ENCODE measurements at regions not wholly inside any gene's neighbourhood (a gene's known extent, or its start where the extent isn't known, plus 50 kb on each side); places are given as distances from the start of the nearest gene placed in this dataset.
"Not testable (repeated sequence)": the region's sequence is repeated elsewhere in the genome, so short reads cannot be mapped to it uniquely, and the experiment has no call there.

DNA sequence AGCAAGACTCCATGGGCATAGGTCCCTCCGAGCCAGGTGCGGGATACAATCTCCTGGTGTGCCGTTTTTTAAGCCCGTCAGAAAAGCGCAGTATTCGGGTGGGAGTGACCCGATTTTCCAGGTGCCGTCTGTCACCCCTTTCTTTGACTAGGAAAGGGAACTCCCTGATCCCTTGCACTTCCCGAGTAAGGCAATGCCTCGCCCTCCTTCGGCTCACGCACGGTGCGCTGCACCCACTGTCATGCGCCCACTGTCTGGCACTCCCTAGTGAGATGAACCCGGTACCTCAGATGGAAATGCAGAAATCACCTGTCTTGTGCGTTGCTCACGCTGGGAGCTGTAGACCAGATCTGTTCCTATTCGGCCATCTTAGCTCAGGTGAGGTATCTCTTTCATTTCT, 344.1 kb upstream of the ZNF32 start:
- DNase-seq = not testable (repeated sequence)

DNA sequence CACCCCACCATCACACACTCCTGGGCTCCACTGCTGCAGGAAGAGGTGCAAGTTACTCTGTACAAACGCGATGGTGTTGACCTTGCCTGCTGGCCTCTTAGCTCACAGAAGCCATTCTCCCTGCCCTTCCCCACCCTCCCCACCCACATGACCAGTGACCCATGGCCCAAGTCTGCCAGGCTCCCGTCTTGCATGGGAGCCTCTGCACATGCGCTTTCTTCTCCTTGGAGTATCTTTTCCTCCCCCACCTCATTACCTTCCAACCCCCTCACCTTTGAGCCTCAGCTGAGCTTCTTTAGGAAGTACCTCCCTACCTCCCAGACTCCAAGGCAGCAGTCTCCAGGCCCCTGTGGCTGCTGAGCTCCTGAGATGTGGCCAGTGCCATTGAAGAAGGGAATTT, 337.7 kb upstream of the ZNF32 start:
- no peak for DNase-seq

DNA sequence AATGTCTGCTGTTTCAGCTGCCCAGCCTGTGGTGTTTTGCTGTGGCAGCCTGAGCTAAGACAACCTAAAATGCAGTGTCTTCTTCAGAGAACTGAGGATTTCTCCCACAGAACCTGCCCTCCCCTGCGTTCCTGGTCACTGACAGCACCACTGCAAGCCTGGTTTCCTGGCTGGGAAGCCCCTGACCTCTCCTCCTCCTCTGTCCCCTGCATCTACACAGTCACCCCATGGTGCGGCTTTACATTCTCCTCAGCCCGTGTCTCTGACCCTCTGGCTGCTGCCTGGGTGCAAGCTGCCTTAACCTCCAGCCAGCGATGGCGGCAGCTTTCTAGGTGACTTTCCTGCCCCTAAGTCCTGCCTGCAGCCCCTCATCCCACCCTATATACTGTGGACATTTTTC, 337.3 kb upstream of the ZNF32 start:
- no peak for DNase-seq

- DNase-seq = no peak
Observed at GRCh38 chr10:43983856-43984271, 335.2 kb upstream of the ZNF32 start.

DNA sequence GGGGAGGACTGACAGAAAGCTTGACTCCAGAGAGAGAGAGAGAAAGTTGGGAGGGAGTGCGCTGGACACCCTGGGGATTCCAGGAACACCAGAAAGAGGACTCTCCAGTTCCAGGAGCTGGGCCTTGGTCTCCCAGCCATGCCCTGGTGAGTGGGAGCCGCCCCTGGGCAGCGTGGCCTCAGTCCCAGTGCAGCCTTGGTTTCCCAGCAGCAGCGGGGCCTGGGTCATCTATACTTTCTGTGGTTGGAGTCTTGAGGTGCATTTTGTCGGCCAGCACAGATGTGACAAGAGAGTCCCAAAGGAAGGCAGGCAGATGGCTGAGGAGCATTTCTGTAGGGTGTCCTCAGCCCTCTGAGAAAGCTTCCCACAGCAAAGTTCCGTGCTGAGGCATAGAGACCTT, 334.7 kb upstream of the ZNF32 start:
- DNase-seq = no peak

DNA sequence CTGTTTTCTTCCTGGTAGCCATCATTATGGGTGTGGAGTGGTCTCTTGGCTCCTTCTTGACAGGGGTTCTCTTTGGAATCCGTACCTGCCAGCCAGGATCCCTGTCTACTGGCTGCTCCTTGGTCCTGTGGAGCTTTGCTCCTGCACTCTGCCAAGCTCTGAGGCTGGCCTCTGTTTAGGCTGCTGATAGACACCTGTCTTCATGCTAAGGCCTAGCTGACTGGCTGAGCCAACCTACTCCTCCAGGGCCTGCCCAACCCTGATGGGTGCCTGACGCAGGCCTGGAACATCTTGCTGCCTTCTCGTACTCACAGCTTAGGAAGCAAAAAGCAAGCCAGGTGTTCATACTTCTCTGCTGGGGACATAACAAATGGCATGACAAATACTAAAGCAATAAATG, 333.6 kb upstream of the ZNF32 start:
- DNase-seq = no peak

GRCh38 chr10:43981696-43982095, 333.0 kb upstream of the ZNF32 start:
- DNase-seq = no peak

- no peak for DNase-seq
Observed at GRCh38 chr10:43981232-43981631, 332.6 kb upstream of the ZNF32 start.

DNA sequence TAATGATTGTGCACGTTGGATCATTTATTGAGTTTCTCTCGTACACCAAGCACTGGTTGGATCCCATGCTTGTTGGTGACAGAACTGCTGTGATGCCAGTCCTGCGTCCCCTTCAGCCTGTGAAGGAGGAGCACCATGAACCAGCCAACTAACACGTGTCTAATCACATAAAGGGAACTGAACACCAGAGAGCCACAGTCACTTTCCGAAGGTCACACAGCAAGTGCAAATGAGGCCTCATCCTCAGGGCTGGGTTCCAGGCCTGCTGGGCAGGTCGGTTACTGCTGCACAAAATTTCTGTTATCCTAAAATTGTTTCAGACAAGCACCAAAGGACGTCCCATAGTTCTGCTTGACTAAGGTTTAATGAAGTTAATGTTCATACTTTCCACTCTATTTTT, 332.0 kb upstream of the ZNF32 start:
- DNase-seq = no peak

GRCh38 chr10:43980313-43980712, 331.6 kb upstream of the ZNF32 start:
- no peak for DNase-seq

DNA sequence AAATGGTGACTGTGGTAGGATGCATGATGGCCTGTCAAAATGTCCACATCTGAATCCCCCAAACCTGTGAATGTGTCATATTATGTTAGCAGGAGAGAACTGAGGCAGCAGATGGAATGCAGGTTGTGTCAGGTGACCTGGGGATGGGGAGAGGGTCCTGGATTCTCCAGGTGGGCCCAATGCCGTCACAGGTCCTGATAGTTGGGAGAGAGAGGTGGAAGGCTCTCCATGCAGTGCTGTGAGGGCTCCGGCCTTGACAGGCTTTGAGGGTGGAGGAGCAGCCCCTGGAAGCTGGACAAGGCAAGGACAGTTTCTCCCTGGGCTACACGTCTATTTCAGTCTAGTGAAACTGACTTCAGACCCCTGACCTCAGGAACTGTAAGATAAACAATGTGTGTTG, 330.9 kb upstream of the ZNF32 start:
- no peak for DNase-seq

DNA sequence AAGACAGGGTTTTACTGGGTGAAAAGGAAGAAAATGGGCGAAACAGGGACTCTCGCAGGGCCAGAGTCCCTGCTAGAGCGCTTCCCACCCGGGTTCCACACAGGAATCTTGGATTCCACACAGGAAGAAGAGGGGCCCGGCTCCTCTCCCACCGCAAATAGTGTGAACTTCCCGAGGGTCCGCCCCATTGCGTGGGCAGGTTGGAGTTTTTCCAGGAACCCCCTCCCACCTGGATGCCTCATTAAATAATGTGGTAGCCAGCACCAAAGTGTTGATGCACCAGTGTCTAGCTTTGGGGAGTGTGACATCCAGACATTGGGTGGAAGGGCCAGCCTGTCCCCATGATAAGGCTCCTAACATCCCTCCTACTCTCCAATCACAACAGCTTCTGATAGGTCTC, 330.3 kb upstream of the ZNF32 start:
- no peak for DNase-seq

DNA sequence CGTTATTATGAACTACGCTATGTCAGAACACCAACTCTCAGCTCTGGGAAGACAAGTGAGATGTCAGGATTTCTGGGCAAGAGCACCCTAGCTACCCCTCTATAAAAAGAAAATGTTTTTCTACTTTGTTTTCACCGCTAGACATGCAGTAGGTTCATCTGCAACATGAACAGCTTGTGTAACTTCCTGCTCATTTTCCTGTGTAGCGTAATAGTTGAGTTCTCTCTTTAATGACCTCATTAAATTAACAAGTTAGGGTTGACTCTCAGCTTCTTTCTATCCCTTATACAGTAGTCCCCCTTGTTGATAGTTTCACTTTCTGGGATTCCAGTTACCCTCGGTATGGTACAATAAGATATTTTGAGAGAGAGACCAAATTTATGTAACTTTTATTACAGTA, 329.4 kb upstream of the ZNF32 start:
- no peak for DNase-seq

DNA sequence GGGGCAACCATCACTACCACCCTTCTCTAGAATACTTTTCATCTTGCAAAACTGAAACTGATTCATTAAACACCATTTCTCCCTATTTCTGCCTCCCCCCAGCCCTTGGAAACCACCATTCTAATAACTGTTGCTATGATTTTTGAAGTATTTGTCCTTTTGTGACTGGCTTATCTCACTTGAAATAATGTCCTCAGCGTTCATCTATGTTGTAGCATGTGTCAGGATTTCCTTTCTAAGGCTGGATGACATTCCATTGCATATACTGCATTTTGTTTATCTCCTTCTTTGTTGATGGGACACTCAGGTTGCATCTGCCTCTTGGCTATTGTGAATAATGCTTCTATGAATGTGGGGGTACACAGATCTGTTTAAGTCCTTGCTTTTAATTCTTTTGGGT, 327.6 kb upstream of the ZNF32 start:
- DNase-seq = no peak

DNA sequence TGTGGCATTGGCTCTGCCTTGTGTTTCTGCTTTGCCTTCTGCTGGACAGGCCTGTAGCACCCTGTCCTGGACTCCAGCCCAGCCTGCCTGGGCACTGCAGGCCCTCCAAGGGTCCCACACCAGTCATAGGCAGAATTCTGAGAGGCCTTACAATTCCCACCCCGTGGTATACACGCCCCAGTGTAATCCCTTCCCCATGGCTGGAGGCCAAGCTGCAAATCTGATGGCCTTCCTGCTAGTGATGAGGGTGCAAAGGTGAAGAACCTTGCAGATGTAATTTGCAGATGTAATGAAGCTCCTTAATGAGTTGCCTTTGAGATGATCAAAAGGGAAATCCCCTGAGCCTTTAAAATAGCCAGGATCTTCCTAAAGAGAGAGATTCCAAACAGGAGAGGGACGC, 325.1 kb upstream of the ZNF32 start:
- no peak for DNase-seq

DNA sequence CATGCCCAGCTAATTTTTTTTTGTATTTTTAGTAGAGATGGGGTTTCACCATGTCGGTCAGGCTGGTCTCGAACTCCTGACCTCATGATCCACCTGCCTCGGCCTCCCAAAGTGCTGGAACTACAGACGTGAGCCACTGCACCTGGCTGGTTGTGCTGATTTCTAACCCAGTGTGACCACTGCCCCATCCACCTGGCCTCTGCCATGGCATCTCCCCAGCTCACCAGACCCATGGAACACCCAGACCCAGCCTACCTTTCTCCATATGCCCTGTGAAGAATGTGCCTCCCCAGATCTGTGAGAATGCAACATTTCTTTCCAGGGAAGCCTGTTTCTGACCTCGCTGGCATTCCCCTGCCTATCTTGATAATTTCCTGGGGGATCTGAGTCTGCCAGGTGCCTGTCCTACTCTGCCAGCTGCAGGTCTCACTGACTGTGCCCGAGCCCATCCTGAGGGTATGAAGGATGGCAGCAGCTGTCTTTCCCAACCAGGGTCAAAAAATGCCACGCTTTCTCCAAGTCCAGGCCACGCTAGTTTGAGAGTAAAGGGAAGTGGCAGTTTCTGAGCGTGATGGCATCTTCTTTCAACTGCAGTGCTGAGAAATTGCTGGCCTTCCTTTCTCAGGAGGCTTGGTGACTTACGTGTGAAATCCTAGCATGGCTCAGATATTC, 324.4 kb upstream of the ZNF32 start:
- no peak for DNase-seq

DNA sequence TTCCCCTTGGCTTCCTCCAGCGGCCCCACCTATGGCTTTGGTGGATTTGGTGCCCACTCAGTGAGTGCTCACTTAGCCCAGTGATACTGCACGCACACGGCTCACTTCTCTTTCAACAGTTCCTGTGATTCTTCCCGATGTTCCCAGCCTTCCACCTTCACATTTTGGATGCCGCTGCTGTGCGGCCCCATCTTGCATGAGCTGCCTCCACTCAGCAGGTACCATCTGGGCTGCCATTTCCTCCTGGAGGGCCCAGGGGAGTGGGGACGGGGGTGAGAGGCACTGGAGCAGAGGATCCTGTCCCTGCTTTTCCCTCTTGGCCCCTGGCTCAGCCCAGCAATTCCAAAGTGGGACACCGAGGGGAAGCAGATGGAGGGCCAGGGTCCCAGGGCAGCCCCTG, 323.3 kb upstream of the ZNF32 start:
- DNase-seq = no peak

DNA sequence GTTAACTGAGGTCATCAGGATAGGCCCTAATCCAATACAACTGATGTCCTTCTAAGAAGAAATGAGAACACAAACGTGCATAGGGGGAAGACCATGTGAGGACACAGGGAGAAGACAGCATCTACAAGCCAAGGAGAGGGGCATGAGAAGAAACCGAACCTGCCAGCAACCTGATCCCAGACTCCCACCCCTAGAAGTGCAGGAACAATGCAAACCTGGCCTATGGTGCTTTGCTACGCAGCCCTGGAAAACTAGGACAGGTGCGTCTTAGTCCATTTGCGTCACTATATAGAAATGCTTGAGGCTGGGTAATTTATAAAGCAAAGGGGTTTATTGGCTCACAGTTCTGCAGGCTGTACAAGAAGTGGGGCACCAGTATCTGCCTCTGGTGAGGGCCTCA, 322.6 kb upstream of the ZNF32 start:
- DNase-seq = no peak

DNA sequence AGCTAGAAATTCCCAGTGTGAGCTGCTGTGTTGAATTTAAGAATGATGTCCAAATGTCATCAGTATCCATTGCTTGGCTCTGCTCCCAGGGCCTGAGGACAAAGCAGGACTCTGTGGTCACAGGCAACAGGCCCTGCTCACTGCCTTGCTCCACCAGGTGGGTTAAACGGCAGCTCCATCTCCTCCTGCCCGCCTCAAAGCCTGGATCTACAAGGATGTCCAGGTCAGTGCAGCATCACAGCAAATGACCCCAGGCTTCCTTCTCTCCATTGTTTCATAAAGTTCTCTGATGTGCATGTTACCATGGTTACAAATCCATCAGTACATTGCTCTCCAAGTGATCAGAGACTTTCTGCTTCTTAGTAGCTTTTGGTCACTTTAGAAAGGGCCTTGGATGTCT, 322.0 kb upstream of the ZNF32 start:
- DNase-seq = no peak

DNA sequence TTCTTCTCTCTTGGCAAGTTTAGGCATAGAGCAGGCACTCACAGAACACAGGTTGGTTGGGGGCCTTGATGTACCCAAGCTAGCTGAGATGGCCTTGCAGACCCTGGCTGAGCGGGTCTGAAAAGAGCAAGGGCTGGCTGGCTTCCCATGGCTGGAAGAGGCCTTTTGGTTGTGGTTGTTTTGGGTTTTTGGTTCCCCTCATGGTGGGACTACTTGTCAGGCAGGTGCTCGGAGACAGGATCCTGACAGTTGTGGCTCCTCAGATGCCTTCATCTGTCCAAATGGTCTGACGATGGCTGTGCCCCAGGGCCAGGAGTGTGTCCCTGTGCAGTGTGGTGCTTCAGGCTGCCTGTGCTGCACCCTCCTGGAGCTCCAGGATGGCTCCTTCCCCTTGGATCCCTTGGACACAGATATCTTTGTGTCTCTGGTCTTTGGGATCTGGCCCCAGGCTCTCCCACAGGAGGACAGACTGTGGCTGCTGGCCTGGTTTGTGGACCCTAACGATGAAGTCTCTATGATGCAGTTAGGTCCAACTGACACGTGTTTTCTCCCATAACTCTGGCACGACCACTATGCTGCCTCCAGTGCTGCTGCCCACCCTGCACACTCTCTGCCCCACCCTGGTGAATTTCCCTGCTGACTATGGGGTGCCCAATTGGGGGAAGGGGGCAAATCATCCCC, 321.5 kb upstream of the ZNF32 start:
- DNase-seq = no peak

GRCh38 chr10:43969506-43969905, 320.8 kb upstream of the ZNF32 start:
- DNase-seq = no peak

DNA sequence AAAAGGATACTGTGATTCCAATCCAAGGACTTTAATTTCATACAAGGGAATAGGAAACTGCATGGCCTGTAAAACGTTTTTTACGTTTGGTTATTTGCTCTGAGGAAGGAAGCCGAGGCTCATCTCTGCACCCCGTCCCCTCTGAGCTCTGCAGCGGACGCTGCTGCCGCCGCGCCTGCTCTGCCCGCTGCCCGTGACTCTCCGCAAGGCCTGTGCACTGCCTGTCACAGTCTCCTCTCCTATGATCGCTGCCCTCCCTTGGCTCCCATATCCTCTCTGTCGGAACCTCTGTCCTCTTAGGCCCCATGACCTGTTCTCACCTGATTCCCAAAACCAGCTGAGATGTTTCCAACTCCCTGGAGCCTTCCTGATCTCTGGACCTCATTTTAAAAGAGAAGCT, 320.3 kb upstream of the ZNF32 start:
- DNase-seq = no peak

DNA sequence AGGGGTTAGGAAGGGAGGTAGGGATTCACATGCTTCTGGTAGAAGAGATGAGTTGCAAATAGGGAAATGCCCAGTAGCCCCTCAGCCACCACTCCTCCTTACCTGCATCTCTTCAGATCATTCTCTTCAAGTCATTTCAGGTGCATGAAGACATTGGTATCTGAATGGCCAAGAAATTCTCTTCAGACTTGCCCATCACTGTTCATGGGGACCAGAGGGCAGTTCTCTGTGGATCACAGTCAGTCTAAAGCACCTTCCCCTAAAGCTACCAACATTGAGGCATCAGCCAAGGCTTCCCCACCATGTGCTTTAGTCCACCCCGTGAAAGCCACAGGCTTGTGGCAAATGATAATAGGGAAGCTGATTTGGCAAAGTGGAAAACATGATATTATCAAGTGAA, 319.4 kb upstream of the ZNF32 start:
- DNase-seq = no peak

- no peak for DNase-seq
Observed at GRCh38 chr10:43966571-43966965, 317.9 kb upstream of the ZNF32 start.

GRCh38 chr10:43965918-43966570, 317.4 kb upstream of the ZNF32 start:
- DNase-seq = no peak
